NCI-H2171 treated with DMSO at 0.1 percent for 48 hours (cell line): ENCODE measurements at regions not wholly inside any gene's neighbourhood (a gene's known extent, or its start where the extent isn't known, plus 50 kb on each side); places are given as distances from the start of the nearest gene placed in this dataset.

Experiments used
- DNase-seq: peaks from one replicate; lab custom pipeline; 2025; lab: John Stamatoyannopoulos, UW

- DNase-seq: no peak
These were observed 188.6 kb downstream of the BMP2 start for GRCh38 chr20:6956056-6956455.

- DNase-seq: no peak
These were observed 189.1 kb downstream of the BMP2 start for GRCh38 chr20:6956574-6956973.

- no peak for DNase-seq
These were observed 192.4 kb downstream of the BMP2 start for GRCh38 chr20:6959900-6960312.

- DNase-seq: no peak
These were observed 199.2 kb downstream of the BMP2 start for GRCh38 chr20:6966721-6967120.

GRCh38 chr20:6974838-6975237 lies 207.4 kb downstream of the BMP2 start:
- no peak for DNase-seq

DNA sequence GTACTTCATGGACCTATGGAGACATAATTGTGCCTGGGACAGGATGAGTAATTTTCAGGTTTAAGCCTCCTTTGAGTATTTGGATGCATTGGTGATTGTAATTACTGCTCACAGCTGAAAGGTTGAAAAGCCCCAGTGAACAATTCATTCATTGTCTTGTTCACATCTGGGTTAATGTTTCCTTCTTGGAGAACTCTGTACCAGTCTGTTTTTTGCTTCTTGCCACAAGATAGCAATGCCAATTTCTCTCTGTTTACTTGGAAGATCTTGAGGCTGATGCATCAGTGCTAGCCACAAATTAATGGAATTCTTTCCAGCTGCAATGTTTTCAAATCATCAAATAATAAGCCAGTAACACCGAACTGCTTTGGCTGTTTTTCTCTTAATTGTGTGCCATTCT lies 207.8 kb downstream of the BMP2 start:
- no peak for DNase-seq

- DNase-seq: peak; percentile 6
These were observed 208.8 kb downstream of the BMP2 start for GRCh38 chr20:6976106-6976900.

- DNase-seq: no peak
These were observed 212.1 kb downstream of the BMP2 start for GRCh38 chr20:6979621-6980020.

DNA sequence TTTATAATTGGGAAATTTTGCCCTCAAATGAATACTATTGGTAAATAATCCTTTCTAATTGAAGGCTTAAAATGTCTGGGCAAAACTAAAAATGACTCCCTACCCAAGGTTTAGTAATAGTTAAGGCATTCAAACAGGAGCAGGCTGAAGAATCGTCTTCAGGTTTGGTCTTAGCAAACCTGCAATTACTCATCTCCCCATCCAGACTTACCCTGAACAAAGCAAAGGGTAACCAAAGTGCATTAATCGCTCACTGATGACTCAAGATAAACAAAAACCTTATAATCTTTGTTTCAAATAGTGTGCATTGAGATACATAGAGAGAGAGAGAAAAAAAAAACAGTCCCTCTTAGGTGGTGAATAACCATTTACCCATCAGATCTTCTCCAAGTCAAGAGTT lies 225.5 kb downstream of the BMP2 start:
- DNase-seq: no peak

GRCh38 chr20:6993511-6993910 lies 226.0 kb downstream of the BMP2 start:
- DNase-seq: no peak

GRCh38 chr20:6994452-6994851 lies 227.0 kb downstream of the BMP2 start:
- no peak for DNase-seq

DNA sequence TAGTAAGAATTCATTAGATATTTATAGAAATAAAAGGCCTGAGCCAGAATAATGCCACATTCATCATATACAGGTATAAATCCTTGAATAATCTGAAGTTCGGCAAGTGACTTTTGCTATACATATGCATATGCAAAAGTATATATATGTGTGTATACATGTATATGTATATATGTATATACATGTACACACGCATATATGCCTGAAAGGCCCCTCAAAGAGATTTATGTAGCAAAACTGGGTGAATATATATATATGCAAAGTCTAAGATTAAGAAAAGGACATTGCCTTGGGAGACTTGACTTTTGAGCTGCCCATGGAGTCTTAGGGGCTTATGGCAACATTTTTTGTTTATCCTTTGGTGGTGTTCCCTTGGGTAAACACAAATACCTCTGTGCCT lies 231.4 kb downstream of the BMP2 start:
- DNase-seq: no peak

DNA sequence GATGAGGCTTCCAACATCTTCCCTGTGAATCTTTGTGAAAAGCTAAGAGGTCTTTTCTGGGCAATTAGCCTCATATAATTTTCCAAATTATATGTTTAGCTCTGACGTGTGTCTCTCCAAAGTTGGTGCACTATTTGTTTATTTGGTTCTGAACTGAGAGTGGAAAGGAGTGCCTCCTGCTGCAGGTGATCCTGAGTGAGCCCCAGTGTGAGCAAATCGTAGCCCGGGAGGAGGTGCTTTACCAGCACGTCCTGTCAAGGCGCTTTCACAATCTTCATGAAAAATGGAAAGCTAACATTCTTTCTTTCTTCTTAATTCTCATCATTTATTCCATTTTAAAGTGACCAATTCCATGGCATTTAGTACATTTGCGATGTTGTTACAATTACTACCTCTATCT lies 231.9 kb downstream of the BMP2 start:
- DNase-seq: no peak

DNA sequence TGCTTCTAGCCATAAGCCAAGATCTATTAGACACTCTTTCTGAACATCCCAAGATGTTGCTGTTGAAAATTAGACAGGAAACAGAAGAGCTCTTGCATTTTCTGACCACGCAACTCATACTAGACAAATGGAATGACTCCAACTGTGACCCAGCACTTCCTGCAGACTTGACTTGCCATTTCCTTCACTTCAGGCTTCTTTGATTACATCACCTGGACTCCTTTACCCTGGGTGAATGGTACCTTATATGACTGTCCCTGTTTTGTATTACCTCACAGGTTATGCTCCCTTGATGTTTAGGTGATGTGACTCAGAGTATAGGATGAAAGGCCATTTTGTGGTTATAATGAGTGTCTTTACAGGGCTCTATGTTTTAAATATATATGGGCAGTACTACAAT lies 236.1 kb downstream of the BMP2 start:
- no peak for DNase-seq

DNA sequence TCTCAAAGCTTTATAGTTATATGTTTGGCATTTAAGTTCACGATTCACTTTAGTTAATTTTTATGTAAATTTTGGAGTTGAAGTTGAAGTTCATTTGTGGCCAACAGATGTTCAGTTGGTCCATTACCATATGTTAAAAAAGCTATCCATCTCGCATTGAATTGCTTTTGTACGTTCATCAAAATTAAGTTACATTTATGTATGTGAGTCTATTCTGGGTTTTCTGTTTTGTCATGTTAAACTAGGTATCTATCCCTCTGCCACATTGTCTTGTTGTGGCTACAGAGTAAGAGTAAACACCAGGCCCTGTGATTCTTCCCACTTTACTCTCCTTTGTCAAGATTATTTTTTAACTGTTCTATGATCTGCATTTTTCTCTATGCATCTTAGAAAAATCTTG lies 237.3 kb downstream of the BMP2 start:
- DNase-seq: no peak

- DNase-seq: no peak
These were observed 243.0 kb downstream of the BMP2 start for GRCh38 chr20:7010527-7010926.

DNA sequence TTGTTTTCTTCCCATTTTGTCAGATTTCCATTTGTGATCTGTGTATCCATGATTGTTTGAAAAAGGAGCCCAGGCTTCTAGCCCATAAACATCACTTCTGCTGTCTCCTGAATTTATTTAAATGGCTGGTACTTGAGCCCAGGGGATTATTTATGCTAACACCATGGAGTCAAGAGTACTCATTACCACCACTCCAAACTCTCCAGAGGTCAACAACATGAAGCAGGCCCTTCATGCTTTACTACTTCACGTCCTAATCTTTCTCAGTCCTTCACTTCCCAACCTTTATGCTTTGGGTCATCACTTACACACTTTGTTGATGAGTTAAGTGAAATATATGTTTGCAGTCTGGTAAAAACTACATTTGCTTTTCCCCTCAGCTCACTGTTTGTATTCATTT lies 247.8 kb downstream of the BMP2 start:
- no peak for DNase-seq

DNA sequence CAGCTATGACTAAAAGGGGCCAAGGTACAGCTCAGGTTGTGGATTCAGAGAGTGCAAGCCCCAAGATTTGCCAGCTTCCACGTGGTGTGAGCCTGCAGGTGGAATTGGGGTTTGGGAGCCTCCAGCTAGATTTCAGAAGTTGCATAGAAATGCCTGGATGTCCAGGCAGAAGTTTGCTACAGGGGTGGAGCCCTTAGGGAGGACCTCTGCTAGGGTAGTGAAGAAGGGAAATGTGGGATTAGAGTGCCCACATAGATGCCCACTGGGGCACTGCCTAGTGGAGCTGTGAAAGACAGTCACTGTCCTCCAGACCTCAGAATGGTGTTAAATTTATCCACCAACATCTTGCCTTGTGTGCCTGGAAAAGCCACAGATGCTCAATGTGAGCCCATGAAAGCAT lies 255.1 kb downstream of the BMP2 start:
- DNase-seq: no peak

DNA sequence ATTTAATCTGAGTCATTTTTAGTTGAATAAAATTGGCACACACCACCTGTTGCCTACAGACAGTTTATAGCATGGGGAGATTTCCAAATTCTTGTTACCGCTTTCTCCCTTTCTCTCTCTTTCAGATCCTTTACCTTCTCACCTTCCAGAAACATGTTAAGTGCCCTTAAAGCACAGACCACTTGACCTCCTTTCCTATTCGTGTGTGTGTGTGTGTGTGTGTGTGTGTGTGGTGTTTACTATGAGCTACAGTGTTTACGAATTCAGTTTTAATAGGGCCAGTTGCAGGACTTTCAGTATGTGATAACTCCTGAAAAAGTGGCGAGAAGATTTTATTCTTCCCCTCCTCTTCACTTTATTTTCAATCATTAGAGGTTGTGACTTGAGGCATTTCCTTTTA lies 258.1 kb downstream of the BMP2 start:
- DNase-seq: no peak

DNA sequence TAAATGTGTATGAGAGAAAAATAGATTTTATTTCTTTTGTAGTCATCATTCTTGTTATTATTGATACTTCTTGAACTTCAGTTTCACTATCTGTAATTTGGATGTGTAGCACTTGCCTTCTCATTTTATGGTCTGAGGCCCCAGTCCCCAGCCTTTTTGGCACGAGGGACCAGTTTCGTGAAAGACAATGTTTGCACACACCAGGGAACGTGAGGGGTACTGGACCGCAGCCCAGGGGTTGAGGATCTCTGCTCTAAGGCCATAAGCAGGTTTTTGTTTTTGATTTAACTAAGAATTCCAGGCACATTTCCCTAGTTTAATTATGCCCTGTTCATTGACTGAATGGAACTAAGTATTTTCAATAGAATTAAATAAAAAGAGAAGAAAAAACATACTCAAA lies 261.5 kb downstream of the BMP2 start:
- no peak for DNase-seq

DNA sequence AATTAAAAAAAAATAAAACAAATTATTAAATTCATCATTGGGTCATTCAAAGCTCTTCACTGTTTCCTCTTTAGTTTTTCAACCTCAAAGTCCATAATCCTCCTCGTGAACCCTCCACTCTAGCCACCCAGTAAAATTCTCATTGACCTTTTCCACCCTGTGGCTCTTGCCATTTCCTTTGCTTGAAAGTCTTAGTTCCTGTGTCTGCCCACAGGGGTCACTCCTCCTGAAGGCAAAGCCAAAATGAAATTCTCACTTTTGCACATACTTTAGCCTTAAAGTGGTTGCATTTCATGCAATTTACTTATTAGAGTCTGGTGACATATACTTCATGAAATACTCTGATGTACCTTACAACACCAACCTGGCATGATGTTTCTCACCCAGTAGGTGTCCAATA lies 263.7 kb downstream of the BMP2 start:
- no peak for DNase-seq

DNA sequence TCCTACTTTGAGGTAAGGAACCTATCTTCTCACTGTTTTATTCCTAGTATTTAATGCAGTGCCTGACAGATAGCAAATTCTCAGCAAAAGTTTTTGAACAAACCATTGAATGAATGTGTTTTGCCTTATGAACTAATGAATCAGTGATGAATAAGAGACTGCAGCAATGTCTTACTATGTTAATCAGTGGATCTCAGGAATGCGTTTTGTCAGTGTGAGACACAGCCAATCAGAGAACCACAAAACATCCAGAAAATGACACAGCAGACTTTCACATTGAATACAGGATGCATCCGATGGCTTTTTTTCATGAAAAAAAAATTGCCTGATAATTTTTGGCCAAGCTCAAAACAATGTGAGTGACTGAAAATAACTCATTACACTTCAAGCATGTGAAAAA lies 270.5 kb downstream of the BMP2 start:
- DNase-seq: no peak

GRCh38 chr20:7057611-7058010 lies 290.1 kb downstream of the BMP2 start:
- no peak for DNase-seq

DNA sequence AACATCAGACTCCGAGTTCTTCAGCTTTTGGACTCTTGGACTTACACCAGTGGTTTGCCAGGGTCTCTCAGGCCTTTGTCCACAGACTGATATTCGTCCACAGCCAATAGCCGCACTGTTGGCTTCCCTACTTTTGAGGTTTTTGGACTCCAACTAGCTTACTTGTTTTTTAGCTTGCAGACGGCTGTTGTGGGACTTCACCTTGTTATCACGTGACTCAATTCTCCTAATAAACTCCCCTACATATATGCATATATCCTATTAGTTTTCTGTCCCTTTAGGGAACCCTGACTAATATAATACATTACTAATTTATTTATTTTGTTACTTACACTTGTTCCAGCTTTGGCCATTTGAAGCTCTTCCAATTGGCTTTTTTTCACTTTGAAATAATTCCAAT lies 311.3 kb downstream of the BMP2 start:
- no peak for DNase-seq
